ENCODE measurements at regions not wholly inside any gene's neighbourhood (a gene's known extent, or its start where the extent isn't known, plus 50 kb on each side); places are given as distances from the start of the nearest gene placed in this dataset.
"Not testable (repeated sequence)": the region's sequence is repeated elsewhere in the genome, so short reads cannot be mapped to it uniquely, and the experiment has no call there.

GRCh38 chr15:39508536-39508935, 72.3 kb upstream of the THBS1 start:
- Mint-ChIP-seq H3K4me1 (no peaks in the 10 kb centered on the region), H3K9me3 (peaks cover 0 to 2% of the 10 kb centered on the region in 2 donors), H3K36me3 (no peaks in the 10 kb centered on the region), H3K27ac (no peak overlapping the region), H3K27me3 (peaks cover 6 to 12% of the 10 kb centered on the region in 2 donors), H3K4me3 (no peak overlapping the region)
- ATAC-seq (replicated peaks) (no peak), DNase-seq (no peak)

- no peak overlapping the region for H3K4me3 Mint-ChIP-seq
- no peaks in the 10 kb centered on the region for H3K36me3 Mint-ChIP-seq
- no peak for DNase-seq
- no peak for ATAC-seq (replicated peaks)
- H3K27ac Mint-ChIP-seq = no peak overlapping the region
- peaks cover 0 to 7% of the 10 kb centered on the region in 2 donors for H3K9me3 Mint-ChIP-seq
- no peaks in the 10 kb centered on the region for H3K4me1 Mint-ChIP-seq
- peaks cover 6 to 12% of the 10 kb centered on the region in 2 donors for H3K27me3 Mint-ChIP-seq
These were observed 70.7 kb upstream of the THBS1 start for GRCh38 chr15:39510001-39510701.

- H3K4me1 Mint-ChIP-seq = no peaks in the 10 kb centered on the region
- H3K27me3 Mint-ChIP-seq = peaks cover 6 to 12% of the 10 kb centered on the region in 2 donors
- no peak for ATAC-seq (replicated peaks)
- DNase-seq = no peak
- H3K4me3 Mint-ChIP-seq = no peak overlapping the region
- H3K36me3 Mint-ChIP-seq = no peaks in the 10 kb centered on the region
- no peak overlapping the region for H3K27ac Mint-ChIP-seq
- peaks cover 0 to 7% of the 10 kb centered on the region in 2 donors for H3K9me3 Mint-ChIP-seq
These were observed 69.6 kb upstream of the THBS1 start for GRCh38 chr15:39511000-39511915.

- no peaks in the 10 kb centered on the region for H3K36me3 Mint-ChIP-seq
- H3K27ac Mint-ChIP-seq = no peak overlapping the region
- peaks cover 6 to 9% of the 10 kb centered on the region in 2 donors for H3K27me3 Mint-ChIP-seq
- no peaks in the 10 kb centered on the region for H3K4me1 Mint-ChIP-seq
- DNase-seq (no peak), ATAC-seq (replicated peaks) (no peak)
- H3K4me3 Mint-ChIP-seq = no peak overlapping the region
- H3K9me3 Mint-ChIP-seq = peaks cover 0 to 7% of the 10 kb centered on the region in 2 donors
These were observed 69.0 kb upstream of the THBS1 start for GRCh38 chr15:39511916-39512260.

- no peak for ATAC-seq (replicated peaks)
- no peak for DNase-seq
- peaks cover 6 to 9% of the 10 kb centered on the region in 2 donors for H3K27me3 Mint-ChIP-seq
- no peak overlapping the region for H3K27ac Mint-ChIP-seq
- peaks cover 0 to 7% of the 10 kb centered on the region in 2 donors for H3K9me3 Mint-ChIP-seq
- H3K4me1 Mint-ChIP-seq = no peaks in the 10 kb centered on the region
- no peaks in the 10 kb centered on the region for H3K36me3 Mint-ChIP-seq
- no peak overlapping the region for H3K4me3 Mint-ChIP-seq
These were observed 68.2 kb upstream of the THBS1 start for GRCh38 chr15:39512643-39513042.

GRCh38 chr15:39513936-39514335, 66.9 kb upstream of the THBS1 start:
- no peaks in the 10 kb centered on the region for H3K4me1 Mint-ChIP-seq
- no peak for DNase-seq
- H3K36me3 Mint-ChIP-seq = no peaks in the 10 kb centered on the region
- H3K9me3 Mint-ChIP-seq = peaks cover 0 to 7% of the 10 kb centered on the region in 2 donors
- no peak overlapping the region for H3K4me3 Mint-ChIP-seq
- H3K27ac Mint-ChIP-seq = no peak overlapping the region
- H3K27me3 Mint-ChIP-seq = peaks cover 4 to 6% of the 10 kb centered on the region in 2 donors
- ATAC-seq (replicated peaks) = no peak

GRCh38 chr15:39514933-39515332, 65.9 kb upstream of the THBS1 start:
- Mint-ChIP-seq H3K9me3 (peaks cover 0 to 7% of the 10 kb centered on the region in 2 donors), H3K27ac (no peak overlapping the region), H3K36me3 (no peaks in the 10 kb centered on the region), H3K4me1 (no peaks in the 10 kb centered on the region), H3K27me3 (peaks cover 4 to 6% of the 10 kb centered on the region in 2 donors), H3K4me3 (no peak overlapping the region)
- no peak for ATAC-seq (replicated peaks)
- no peak for DNase-seq

- ATAC-seq (replicated peaks) (no peak), DNase-seq (no peak)
- H3K27me3 Mint-ChIP-seq = peaks cover 4 to 5% of the 10 kb centered on the region in 2 donors
- peaks cover 0 to 7% of the 10 kb centered on the region in 2 donors for H3K9me3 Mint-ChIP-seq
- no peak overlapping the region for H3K4me3 Mint-ChIP-seq
- no peak overlapping the region for H3K27ac Mint-ChIP-seq
- no peaks in the 10 kb centered on the region for H3K4me1 Mint-ChIP-seq
- no peaks in the 10 kb centered on the region for H3K36me3 Mint-ChIP-seq
These were observed 65.1 kb upstream of the THBS1 start for GRCh38 chr15:39515765-39516164.

- no peak overlapping the region for H3K4me3 Mint-ChIP-seq
- peaks cover 0 to 6% of the 10 kb centered on the region in 2 donors for H3K9me3 Mint-ChIP-seq
- no peak overlapping the region for H3K27ac Mint-ChIP-seq
- no peaks in the 10 kb centered on the region for H3K4me1 Mint-ChIP-seq
- no peaks in the 10 kb centered on the region for H3K36me3 Mint-ChIP-seq
- no peak for ATAC-seq (replicated peaks)
- no peaks in the 10 kb centered on the region for H3K27me3 Mint-ChIP-seq
- no peak for DNase-seq
These were observed 63.6 kb upstream of the THBS1 start for GRCh38 chr15:39517122-39517855.

- not testable (repeated sequence) for ATAC-seq (replicated peaks); H3K27me3 Mint-ChIP-seq; H3K9me3 Mint-ChIP-seq; H3K4me1 Mint-ChIP-seq; H3K4me3 Mint-ChIP-seq; DNase-seq; H3K27ac Mint-ChIP-seq; H3K36me3 Mint-ChIP-seq
These were observed 56.9 kb upstream of the THBS1 start for GRCh38 chr15:39523968-39524367.

GRCh38 chr15:39529457-39529856, 51.4 kb upstream of the THBS1 start:
- Mint-ChIP-seq H3K9me3 (no peaks in the 10 kb centered on the region), H3K36me3 (no peaks in the 10 kb centered on the region), H3K27ac (no peak overlapping the region), H3K27me3 (peaks cover 0 to 5% of the 10 kb centered on the region in 2 donors), H3K4me3 (no peak overlapping the region), H3K4me1 (no peaks in the 10 kb centered on the region)
- ATAC-seq (replicated peaks) (no peak), DNase-seq (no peak)

GRCh38 chr15:39530480-39531342, 50.2 kb upstream of the THBS1 start:
- Mint-ChIP-seq H3K27me3 (peaks cover 0 to 5% of the 10 kb centered on the region in 2 donors), H3K27ac (no peak overlapping the region), H3K36me3 (no peaks in the 10 kb centered on the region), H3K9me3 (no peaks in the 10 kb centered on the region), H3K4me3 (no peak overlapping the region), H3K4me1 (no peaks in the 10 kb centered on the region)
- DNase-seq = no peak
- no peak for ATAC-seq (replicated peaks)

All from stimulated activated naive B cell treated with anti-CD40 and anti-IgM and Interleukin-4, amounts not matched to agents 10 μg/mL and 1 μg/mL and 100 μg/mL, for 72 hours (primary cell).